GM12891 (cell line): ENCODE measurements at regions not wholly inside any gene's neighbourhood (a gene's known extent, or its start where the extent isn't known, plus 50 kb on each side); places are given as distances from the start of the nearest gene placed in this dataset.

Experiments used
- POLR2A ChIP-seq: IDR thresholded peaks from 2 replicates; pipeline ENCODE4 v1.6.1; 2011; ENCODE audit warnings: low read depth, low read length, control low read depth
- POLR2AphosphoS5 ChIP-seq: IDR thresholded peaks from 2 replicates; pipeline ENCODE4 v1.6.1; 2011; ENCODE audit warnings: low read depth, low read length, control low read depth
- SPI1 ChIP-seq: IDR thresholded peaks from 2 replicates; pipeline ENCODE4 v1.6.1; 2011; ENCODE audit warnings: low read depth, low read length, control low read depth
- TAF1 ChIP-seq: IDR thresholded peaks from 2 replicates; pipeline ENCODE4 v1.6.1; 2011; ENCODE audit warnings: low read depth, low read length, control low read depth

GRCh38 chr5:18799482-18800128, 1165.3 kb downstream of the TAF11L14 start:
- TF ChIP-seq SPI1 (no peak), POLR2A (no peak), POLR2AphosphoS5 (no peak), TAF1 (no peak)
